CD14-positive monocyte (primary cell): ENCODE measurements at regions not wholly inside any gene's neighbourhood (a gene's known extent, or its start where the extent isn't known, plus 50 kb on each side); places are given as distances from the start of the nearest gene placed in this dataset.

Experiments
- DNase-seq, 3 donors: peaks; one replicate each; pipeline ENCODE4 v3.0.0-alpha.2; 2011 to 2022
- H2AFZ ChIP-seq: 2 replicates; pipeline ENCODE4 v1.6.0; 2012; ENCODE audit warnings: mild to moderate bottlenecking, low read depth, low read length, inconsistent platforms; ENCODE audit not compliant: insufficient read depth, poor library complexity, severe bottlenecking
- H3K27ac ChIP-seq, 2 donors: 1 replicate in 1 of 2; 2 replicates in 1 of 2; pipeline ENCODE4 v1.5.1; 2012 to 2013; ENCODE audit warnings: low read length in 2 of 2, control low read depth in 1 of 2, inconsistent platforms in 1 of 2, low read depth in 1 of 2, mild to moderate bottlenecking in 1 of 2
- H3K27me3 ChIP-seq, 2 donors: one replicate each; pipeline versions ENCODE4 v1.6.0 to v1.6.1; 2011 to 2013; ENCODE audit warnings: low read length in 2 of 2; ENCODE audit not compliant: control insufficient read depth in 2 of 2, insufficient read depth in 2 of 2
- H3K36me3 ChIP-seq, 2 donors: replicated peaks in 1 of 2; 1 replicate in 1 of 2; 2 replicates in 1 of 2; pipeline versions ENCODE4 v1.5.1 to v1.6.1; 2012 to 2013; ENCODE audit warnings: low read length in 2 of 2, control low read depth in 1 of 2, inconsistent platforms in 1 of 2, mild to moderate bottlenecking in 1 of 2; ENCODE audit not compliant: insufficient read depth in 2 of 2, control insufficient read depth in 1 of 2
- H3K4me1 ChIP-seq, 2 donors: 1 replicate in 1 of 2; 2 replicates in 1 of 2; pipeline versions ENCODE4 v1.5.1 to v1.6.1; 2012 to 2013; ENCODE audit warnings: low read length in 2 of 2, control low read depth in 1 of 2, inconsistent platforms in 1 of 2, mild to moderate bottlenecking in 1 of 2, moderate library complexity in 1 of 2; ENCODE audit not compliant: insufficient read depth in 2 of 2, control insufficient read depth in 1 of 2
- H3K4me2 ChIP-seq: replicated peaks from 2 replicates; pipeline ENCODE3; 2012; ENCODE audit warnings: low read length, moderate library complexity, mild to moderate bottlenecking; ENCODE audit not compliant: poor library complexity, severe bottlenecking; ENCODE audit errors: extremely low read depth
- H3K4me3 ChIP-seq, 3 experiments: fragments of 200-600 bp in 1 of 3; sonication (generic) in 1 of 3; replicated peaks in 1 of 3; 1 replicate in 2 of 3; 2 replicates in 1 of 3; pipeline ENCODE4 v1.5.1; 2011 to 2013; ENCODE audit warnings: low read length in 3 of 3, mild to moderate bottlenecking in 3 of 3, control low read depth in 2 of 3, low read depth in 2 of 3, inconsistent platforms in 1 of 3, moderate library complexity in 1 of 3
- H3K79me2 ChIP-seq: 2 replicates; pipeline ENCODE4 v1.6.0; 2012; ENCODE audit warnings: mild to moderate bottlenecking, control low read depth, inconsistent platforms, low read length, moderate library complexity; ENCODE audit not compliant: insufficient read depth
- H3K9ac ChIP-seq: 2 replicates; pipeline ENCODE4 v1.6.0; 2017; ENCODE audit warnings: low read length, mild to moderate bottlenecking; ENCODE audit not compliant: insufficient read depth, poor library complexity, severe bottlenecking
- H3K9me3 ChIP-seq, 2 donors: replicated peaks in 1 of 2; 1 replicate in 1 of 2; 2 replicates in 1 of 2; pipeline versions ENCODE4 v1.5.1 to v1.6.1; 2012 to 2013; ENCODE audit warnings: low read length in 2 of 2, control low read depth in 1 of 2; ENCODE audit not compliant: control insufficient read depth in 1 of 2, insufficient read depth in 1 of 2
- H4K20me1 ChIP-seq: 2 replicates; pipeline ENCODE4 v1.6.0; 2012; ENCODE audit warnings: mild to moderate bottlenecking, low read length, control low read depth, moderate library complexity; ENCODE audit not compliant: insufficient read depth
- H3K27ac Mint-ChIP-seq, 7 donors: one replicate each; pipeline ENCODE4 v1.8.0; 2020; ENCODE audit warnings: mild to moderate bottlenecking in 7 of 7, mixed read lengths in 7 of 7, moderate library complexity in 6 of 7, inconsistent platforms in 2 of 7
- H3K27me3 Mint-ChIP-seq, 3 donors: one replicate each; pipeline ENCODE4 v1.8.0; 2021 to 2022; ENCODE audit warnings: low read depth in 3 of 3, mild to moderate bottlenecking in 3 of 3, mixed read lengths in 3 of 3, moderate library complexity in 3 of 3, inconsistent platforms in 1 of 3
- H3K36me3 Mint-ChIP-seq, 2 donors: one replicate each; pipeline ENCODE4 v1.8.0; 2020; ENCODE audit warnings: mixed read lengths in 2 of 2, inconsistent platforms in 1 of 2, mild to moderate bottlenecking in 1 of 2
- H3K4me1 Mint-ChIP-seq: one replicate; pipeline ENCODE4 v1.8.0; 2020; ENCODE audit warnings: mild to moderate bottlenecking, mixed read lengths
- H3K4me3 Mint-ChIP-seq, 2 donors: one replicate each; pipeline ENCODE4 v1.8.0; 2020; ENCODE audit warnings: mild to moderate bottlenecking in 2 of 2, mixed read lengths in 2 of 2, moderate library complexity in 1 of 2
- H3K9me3 Mint-ChIP-seq, 7 donors: one replicate each; pipeline ENCODE4 v1.8.0; 2020 to 2022; ENCODE audit warnings: mixed read lengths in 7 of 7, mild to moderate bottlenecking in 6 of 7, moderate library complexity in 6 of 7, inconsistent platforms in 2 of 7
- CTCF ChIP-seq: fragments of 200-600 bp; IDR thresholded peaks from one replicate; pipeline ENCODE4 v1.8.0; 2022; ENCODE audit warnings: antibody characterized with exemption, mild to moderate bottlenecking
- WGBS: methylation state at CpG from one replicate; pipeline ENCODE4 v1.1.5; 2013; ENCODE audit warnings: missing lambda C conversion rate; ENCODE audit not compliant: insufficient coverage; 5-methylcytosine and 5-hydroxymethylcytosine counted together
- intact Hi-C, 2 donors: fragments of 100-400 bp; cut with micrococcal nuclease; formaldehyde crosslinking; loops; one replicate each; pipeline versions ENCODE4 v1.15.0 to v1.15.1; 2023

DNA sequence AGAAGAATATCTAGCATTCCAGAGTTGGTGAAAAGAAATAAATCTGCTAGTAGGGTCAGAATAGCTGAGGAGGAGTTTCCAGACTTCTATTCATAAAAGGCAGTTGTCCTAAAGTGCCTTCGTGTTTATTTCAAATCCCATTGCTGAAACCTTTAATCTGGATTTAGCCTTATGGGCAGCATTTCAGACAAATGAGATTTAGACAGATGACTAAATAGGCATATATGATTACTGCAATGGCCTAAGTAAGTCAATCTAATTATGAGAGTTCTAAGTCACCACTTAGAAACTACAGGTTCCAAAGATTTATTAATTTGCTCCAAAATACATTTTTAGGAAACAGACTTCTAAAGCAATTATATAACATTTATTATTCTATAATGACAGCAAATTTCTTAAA lies 368.7 kb downstream of the LIG4 start:
- Mint-ChIP-seq H3K27me3 (no peaks in the 10 kb centered on the region), H3K9me3 (peaks cover 0 to 3% (median 0%) of the 10 kb centered on the region in 7 donors), H3K36me3 (no peaks in the 10 kb centered on the region), H3K4me1 (no peaks in the 10 kb centered on the region), H3K27ac (no peak overlapping the region), H3K4me3 (no peak overlapping the region)
- no peaks in the 10 kb centered on the region for H4K20me1 ChIP-seq
- WGBS, result no CpG with 5 or more reads among the region's 1 CpG
- no peaks in the 10 kb centered on the region for H3K79me2 ChIP-seq
- no peak overlapping the region for H3K27ac ChIP-seq
- H3K9ac ChIP-seq, result no peak overlapping the region
- DNase-seq, result no peak
- H3K4me1 ChIP-seq, result no peaks in the 10 kb centered on the region
- TF ChIP-seq CTCF, result no peak
- no peak overlapping the region for H3K4me2 ChIP-seq
- H2AFZ ChIP-seq, result no peak overlapping the region
- intact Hi-C loops, result no loop called here
- H3K36me3 ChIP-seq, result no peaks in the 10 kb centered on the region
- no peak overlapping the region for H3K4me3 ChIP-seq
- H3K9me3 ChIP-seq, result no peaks in the 10 kb centered on the region
- no peaks in the 10 kb centered on the region for H3K27me3 ChIP-seq

DNA sequence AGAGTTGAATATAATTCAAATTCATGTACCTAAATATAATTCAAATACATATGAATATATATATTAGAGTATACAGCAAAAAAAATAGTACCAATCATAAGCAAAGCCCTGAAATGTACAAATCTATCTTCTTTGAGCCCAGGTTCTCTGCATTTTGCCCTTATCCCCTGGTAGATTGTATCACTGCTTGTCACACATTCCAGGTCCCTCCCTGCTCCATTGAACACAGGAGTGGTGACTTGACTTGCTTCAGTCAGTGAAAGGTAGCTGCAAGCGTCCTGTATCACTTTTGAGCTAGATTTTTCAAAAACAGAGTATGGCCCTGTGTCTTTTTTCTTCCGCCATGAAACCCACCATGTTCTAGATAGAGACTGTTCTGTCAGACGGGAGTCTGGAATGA lies 369.4 kb downstream of the LIG4 start:
- no peak overlapping the region for H3K4me3 ChIP-seq
- WGBS, result 92% methylated on average over 2 of the region's 3 CpGs

More for the DNA sequence above, 369.4 kb downstream of the LIG4 start:
- H2AFZ ChIP-seq, result no peak overlapping the region
- H3K36me3 Mint-ChIP-seq, result no peaks in the 10 kb centered on the region
- H4K20me1 ChIP-seq, result no peaks in the 10 kb centered on the region
- no peak overlapping the region for H3K4me3 Mint-ChIP-seq
- H3K27me3 ChIP-seq, result no peaks in the 10 kb centered on the region
- intact Hi-C loops, result no loop called here
- H3K36me3 ChIP-seq, result no peaks in the 10 kb centered on the region
- no peak overlapping the region for H3K27ac Mint-ChIP-seq
- H3K27ac ChIP-seq, result no peak overlapping the region
- no peaks in the 10 kb centered on the region for H3K79me2 ChIP-seq
- H3K4me1 Mint-ChIP-seq, result no peaks in the 10 kb centered on the region
- no peak overlapping the region for H3K9ac ChIP-seq
- no peaks in the 10 kb centered on the region for H3K4me1 ChIP-seq
- no peaks in the 10 kb centered on the region for H3K27me3 Mint-ChIP-seq
- TF ChIP-seq CTCF, result no peak
- H3K4me2 ChIP-seq, result no peak overlapping the region
- H3K9me3 Mint-ChIP-seq, result peaks cover 0 to 3% (median 0%) of the 10 kb centered on the region in 7 donors
- no peak for DNase-seq
- no peaks in the 10 kb centered on the region for H3K9me3 ChIP-seq
